Ureter (tissue), 1 donor: ENCODE measurements at regions not wholly inside any gene's neighbourhood (a gene's known extent, or its start where the extent isn't known, plus 50 kb on each side); places are given as distances from the start of the nearest gene placed in this dataset.

Source experiments
- DNase-seq: peaks from one replicate; pipeline ENCODE4 v3.0.0-alpha.2; 2020; ENCODE audit warnings: low spot score
- donor health status: DM: yes; HTN: yes; CAD: no.

DNA sequence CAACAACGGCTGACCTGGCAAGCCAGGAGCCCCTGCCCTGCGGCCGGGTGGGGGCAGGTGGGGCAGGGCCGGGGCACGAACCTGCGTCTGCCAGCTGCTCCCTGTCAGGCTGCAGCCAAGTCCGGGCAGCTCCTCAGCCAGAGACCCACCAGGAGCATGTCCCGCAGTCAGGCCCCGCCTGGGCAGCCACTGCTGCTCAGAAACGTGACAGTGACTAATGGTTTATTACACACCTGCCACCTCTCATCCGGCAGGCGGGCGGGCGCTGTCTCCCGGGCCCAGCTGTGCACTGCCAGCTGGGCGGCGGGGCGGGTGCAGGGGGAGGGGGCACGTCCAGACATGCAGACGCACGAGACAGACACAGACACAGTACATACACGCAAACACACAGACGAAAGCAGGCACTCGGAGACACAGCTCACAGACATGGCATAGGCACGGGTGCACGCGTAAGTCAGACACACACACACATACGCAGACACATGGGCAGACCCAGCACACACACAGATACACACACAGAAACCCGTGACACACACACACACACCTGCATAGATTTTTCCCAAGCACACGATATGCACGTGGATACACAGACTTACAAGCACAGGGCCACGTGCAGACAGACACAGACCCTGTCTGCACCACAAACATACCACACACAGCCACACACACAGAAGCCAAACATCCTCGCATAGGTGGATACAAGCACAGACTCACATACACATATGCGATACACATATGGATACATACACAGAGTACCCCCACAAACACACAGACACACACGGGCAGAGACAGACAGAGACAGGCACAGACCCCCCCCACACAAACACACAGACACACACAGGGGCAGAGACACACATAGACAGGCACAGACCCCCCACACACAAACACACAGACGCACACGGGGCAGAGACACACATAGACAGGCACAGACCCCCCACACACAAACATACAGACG is 248.3 kb upstream of the CIBAR2 start:
- DNase-seq, result peak; percentile 77

DNA sequence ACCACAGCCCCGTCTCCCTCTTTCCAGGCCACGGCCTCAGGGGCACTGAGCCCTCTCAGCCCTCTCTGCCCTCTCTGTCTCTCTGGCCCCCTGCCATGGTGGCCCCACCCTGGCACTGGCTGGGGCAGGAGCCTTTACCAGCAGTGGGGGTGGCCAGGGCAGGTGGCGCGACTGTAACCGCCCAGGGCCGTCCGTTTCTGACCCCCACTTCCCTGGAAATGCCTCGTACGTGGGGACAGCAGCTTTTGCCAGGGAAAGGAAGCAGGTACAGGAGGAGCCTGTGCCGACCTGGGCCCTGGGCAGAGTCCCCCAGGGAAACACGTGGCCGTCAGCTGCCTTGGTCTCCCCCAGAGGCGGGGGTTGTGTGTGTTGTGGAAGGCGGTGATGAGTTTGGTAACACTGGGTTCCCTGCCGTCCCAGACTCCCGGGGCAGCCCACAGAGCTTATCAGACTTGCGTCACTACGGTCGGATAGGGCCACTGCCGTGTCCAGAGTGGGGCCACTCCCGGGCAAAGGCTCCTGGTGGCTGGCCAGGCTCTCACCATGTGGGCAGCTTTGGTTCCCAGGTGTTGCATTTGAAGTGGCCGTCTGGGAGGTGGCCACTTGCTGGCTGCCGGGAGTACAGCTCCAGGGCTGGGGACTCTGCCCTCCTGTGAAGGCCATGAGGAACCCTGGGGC is 249.3 kb upstream of the CIBAR2 start:
- no peak for DNase-seq

DNA sequence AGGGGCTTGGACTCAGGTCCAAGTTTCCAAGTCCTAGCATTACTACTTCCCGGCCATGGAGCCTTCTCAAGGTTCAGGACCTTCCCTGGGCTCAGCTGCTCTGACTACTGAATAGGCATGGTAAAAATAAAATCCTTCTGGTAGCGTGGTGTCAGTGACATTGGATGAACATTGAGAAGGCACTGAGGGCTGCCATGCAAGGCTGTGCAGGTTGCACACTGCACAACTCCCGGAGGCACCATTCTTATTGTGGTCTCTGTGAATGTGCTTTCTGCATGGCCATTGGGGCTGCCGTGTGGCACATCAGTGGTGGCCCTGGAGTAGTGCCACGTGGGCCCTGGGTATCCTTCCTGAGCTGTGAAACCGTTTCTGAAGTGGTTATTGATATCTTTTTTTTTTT is 250.2 kb upstream of the CIBAR2 start:
- no peak for DNase-seq

DNA sequence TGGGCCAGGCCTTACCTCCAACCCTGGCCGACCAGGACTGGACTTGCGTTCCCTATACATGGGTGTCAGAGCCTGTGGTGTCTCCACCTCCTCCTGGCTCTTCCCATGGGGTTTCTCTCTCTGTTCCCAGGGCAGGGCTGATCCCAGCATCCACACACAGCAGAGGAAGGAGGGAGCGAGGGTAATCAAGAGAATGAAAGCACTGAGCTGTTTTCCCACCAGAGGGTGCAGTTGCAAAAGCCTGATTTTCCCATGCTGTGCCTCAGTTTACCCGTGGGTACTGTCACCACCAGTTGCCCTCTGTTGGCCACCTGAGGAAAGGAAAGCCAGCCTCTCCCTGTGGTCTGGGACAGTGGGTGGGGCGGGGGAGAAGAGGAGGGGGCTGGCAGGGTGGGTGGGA is 249.7 kb upstream of the GSE1 start:
- no peak for DNase-seq

DNA sequence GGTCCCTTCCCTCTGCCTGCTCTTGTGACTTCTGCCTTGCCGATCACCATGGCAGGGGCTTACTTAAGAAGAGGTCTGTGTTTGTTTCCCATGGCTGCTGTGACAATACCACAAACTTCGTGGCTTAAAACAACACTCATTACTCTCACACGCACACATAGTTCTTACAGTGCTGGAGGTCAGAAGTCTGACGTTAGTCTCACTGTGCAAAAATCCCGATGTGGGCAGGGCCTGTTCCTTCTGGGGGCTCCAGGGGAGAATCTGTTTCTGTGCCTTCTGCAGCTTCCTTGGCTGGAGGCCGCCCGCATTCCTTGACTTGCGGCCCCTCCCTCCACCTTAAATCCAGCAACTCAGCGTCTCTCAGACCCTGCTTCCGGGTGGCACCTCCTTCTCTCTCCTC is 249.2 kb upstream of the GSE1 start:
- DNase-seq, result no peak

DNA sequence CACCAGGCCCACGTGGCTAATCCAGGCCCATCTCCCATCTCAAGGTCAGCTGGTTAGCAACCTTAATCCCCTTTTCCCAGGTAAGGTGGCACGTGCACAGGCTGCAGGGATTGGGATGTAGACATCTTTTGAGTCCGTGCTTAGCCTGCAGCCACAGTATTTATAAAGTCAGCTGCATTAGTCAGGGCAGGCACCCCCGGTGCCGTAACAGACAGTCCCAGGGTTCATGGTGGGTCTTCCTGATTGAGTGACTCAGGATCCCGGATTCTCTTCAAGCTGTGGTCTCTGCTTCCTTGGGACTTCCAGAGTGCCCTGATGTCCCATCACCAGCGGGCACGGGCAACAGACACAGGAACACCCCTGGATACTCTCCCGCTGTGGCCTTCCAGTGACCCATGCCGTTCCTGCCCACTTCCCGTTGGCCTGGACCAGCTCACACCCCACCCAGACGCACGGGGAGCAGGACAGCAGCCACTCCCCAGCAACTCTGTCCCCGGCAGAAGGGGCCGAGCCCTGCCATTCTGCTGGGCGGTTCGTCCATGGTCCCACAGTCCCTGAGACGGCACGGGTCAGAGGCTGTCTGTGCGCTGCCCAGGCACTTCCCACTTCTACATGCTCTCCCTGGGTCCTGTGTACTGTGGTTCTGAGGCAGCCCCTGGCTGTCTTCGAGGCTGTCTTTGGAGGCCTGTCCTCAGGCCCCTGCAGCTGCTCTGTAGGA is 248.6 kb upstream of the GSE1 start:
- no peak for DNase-seq

DNA sequence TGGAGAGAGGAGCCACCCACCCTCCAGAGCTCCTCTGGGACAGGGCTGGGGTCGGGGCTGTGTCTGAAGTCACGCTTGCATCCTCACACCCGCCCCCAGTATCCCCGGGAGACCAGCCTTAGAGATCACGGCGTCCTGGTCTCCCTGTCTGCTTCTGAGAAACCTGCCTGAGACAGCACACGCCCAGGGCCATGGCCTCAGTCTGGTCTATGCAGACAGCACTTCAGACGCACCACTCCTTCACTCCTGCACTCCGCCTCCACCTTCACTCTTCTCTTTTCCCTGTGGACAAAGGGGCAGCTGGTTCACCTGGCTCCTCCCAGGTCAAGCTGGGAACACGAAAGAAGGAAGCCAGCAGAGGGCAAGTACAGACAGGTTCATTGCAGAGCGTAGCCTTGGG is 248.0 kb upstream of the GSE1 start:
- no peak for DNase-seq

DNA sequence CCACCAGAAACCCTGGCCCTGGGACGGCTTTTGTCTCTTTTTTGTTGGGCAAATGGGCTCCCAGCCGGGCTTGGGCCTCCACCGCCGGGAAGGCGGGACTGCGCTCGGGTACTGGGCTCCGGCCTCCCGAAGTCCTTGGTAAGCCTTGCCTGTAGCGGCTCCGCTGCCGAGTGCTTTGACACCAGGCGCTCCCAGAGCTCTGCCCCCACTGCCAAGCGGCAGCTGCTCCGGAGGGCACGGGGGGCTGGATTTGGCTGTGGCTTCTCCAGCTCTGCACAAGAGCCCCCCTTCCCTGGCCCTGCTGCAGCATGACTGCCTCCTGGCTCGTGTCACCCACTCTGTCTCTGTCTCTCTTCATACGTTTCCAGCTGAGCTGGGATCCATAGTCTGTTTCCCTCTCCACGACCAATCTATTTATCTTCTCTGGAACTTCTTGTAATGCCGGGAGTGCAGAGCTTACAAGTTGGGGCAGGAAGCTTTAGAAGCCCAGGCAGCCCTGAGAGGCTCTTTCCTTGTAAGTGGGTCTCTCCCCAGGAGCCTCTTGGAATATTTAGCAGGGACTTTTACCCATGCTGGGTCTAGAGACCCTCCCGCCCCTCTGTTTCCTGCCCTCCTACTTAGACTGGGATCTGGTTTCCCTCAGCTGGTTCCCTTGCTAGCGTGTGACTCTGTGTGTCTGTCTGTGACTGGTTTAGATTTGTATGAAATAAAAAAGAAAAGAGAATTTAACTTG is 246.9 kb upstream of the GSE1 start:
- no peak for DNase-seq

DNA sequence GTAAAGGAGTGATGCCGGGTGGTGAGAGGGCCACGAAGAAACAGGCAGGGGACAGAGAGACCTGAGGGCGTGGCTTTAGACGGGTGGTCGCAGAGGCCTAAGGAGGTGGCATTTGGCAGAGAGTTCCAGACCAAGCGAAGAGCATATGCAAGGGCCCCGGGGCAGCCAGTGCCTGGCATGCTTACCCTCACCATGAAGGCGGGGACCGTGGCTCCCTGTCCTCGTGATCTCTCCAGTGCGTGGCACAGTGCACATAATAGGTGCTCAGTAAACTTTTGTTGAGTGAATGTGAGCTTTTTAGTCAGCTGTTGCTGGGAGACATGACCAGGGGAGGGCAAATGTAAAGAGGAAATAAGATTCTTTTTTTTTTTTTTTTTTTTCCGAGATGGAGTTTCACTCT is 245.6 kb upstream of the GSE1 start:
- DNase-seq, result no peak

DNA sequence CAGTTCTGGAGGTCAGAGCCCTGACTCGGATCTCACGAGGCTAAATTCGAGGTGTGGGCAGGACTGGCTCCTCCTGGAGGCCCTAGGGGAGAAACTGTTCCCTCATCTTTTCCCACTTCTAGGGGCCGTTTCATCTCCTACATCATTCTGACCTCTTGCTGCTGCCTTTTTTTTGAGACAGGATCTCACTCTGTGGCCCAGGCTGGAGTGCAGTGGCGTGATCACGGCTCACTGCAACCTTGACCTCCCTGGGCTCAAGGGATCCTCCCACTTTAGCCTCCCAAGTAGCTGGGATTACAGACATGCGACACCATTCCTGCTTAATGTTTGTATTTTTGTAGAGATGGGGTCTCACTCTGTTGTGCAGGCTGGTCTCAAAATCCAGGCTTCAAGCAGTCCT is 244.1 kb upstream of the GSE1 start:
- no peak for DNase-seq

DNA sequence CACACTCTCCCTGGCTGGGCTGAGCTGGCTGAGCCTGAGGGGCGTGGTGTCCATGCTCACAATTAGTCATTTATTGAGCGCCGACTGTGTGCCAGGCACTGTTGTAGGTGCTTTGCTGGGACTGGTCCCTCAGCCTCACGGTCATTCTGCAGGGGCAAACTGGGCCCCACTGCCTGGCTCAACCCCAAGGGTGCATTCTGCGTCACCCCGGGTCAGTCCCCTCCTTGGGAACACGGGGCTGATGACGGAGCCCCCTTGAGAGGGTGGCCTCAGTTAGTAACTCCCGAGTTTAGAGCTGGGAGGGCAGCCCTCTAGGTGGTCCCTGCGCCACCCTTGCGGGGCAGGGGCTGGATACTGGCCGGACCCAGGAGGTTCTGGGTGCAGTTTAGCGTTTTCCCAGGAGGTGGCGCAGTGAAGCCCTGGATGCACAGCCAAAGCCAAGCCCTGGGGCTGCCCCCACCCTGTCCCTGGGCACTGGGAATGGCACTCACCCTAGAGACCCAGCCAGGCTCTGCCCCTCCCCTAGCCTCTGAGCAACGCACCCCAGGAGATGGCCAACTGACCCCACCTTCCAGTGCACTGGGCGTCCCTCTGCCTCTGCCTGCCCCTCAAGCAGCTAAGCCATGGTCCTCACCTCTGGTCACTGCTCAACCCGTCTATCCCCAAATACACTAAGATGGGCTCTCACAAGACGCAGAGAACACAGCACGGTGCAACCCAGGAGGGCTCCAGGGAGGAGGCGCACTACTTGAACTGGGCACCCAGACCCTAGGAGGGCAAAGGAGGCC is 243.2 kb upstream of the GSE1 start:
- no peak for DNase-seq

DNA sequence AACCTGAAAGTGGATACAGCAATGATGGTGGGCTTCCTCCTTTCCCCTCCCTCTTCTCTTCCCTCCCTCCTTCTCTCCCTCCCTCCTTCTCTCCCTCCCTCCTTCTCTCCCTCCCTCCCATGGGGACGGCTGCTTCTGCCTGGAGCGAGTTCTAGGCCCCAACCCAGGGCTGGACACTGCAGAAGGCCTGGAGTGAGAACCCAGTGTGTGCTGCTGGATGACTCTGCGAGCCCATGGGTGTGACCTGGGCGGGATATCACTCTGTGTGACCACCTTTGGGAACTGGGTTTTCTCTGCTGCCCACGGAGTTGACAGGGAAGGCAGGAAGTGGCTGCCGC is 242.6 kb upstream of the GSE1 start:
- DNase-seq, result no peak

DNA sequence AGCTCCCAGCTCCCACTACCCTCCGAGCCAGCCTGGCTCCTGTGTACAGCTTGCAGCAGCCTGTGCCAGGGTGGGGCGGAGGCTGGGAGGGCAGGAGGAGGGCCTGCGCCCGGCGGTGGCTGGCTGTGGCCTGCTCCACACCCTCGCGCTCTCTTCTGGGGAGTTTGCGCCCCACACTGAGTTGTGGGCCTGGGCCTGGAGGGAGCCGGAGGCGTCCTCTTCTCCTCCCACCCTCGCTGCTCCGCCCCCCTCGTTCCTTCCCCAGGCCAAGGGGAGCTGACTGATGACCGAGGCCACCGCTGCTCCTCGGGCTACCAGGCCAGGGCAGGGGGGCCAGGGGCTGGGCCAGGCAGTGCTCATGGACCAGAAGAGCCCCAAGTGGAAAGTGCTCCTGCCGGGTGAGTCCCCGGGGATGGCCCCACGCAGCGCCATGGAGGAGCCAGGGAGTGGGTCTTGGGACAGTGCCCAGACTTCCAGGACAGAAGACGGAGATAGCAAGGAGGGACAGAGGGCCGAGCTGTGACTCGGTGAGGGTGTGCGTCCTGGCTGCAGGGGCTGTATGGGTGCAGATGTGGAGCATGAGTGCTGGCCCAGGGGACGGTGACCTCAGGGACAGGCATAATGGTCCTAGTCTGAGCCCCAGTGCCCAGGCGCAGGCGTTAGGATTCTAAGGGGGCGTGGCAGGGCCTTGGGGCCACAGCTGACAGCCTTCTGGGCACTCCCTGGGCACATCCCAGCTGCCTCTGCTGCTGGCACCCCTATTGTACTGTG is 242.1 kb upstream of the GSE1 start:
- DNase-seq, result peak; percentile 84

DNA sequence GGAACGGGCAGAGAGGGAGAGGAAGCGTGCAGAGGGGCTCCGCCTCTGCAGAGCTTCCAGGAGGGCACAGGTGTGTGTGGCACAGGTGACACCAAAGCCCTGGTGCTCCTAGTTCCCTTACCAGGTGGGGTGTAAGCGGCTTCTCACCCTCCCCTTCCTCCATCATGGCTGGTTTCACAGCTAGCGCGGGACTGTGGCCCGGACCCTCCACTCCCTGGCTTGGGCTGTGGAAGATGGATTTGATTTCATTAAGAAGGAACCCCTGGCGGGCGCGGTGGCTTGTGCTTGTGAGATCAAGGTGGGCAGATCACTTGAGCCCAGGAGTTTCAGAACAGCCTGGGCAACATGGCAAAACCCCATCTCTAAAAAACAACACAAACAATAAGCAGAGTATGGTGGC is 241.2 kb upstream of the GSE1 start:
- DNase-seq, result no peak

DNA sequence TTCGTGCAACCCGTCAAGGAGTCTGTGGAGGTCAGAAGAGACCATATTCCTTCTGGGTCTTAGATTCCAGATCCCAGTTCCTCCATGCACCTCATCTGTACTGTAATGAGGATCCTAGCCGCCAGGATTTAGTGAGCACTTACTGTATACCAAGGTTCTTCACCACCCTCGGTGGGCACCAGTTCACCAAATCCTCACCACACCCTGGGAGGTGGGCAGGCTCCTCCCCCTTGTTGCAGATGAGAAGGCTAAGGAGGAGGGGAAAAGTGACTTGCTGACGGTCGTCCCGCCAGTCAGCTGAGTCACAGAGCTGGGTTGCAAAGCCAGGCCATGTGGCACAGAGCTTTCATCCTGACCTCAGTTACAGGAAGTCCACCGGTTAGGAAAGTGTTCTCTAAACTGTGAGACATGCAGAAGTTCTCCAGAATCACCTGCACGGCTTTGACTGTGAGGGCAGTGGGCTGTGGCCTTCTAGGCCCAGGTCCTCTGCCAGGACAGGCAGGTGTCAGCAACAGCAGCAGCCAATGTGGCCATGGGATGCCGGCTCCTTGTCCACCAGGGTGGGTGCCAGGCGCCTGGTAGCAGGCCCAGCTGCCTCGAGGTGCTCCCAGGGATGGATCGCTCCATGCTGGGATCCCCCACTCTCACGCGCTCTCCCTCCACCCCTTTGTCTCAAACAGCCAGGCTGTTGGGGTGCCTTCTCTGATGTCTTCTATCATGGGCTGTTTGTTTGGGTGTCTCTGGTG is 240.3 kb upstream of the GSE1 start:
- no peak for DNase-seq

DNA sequence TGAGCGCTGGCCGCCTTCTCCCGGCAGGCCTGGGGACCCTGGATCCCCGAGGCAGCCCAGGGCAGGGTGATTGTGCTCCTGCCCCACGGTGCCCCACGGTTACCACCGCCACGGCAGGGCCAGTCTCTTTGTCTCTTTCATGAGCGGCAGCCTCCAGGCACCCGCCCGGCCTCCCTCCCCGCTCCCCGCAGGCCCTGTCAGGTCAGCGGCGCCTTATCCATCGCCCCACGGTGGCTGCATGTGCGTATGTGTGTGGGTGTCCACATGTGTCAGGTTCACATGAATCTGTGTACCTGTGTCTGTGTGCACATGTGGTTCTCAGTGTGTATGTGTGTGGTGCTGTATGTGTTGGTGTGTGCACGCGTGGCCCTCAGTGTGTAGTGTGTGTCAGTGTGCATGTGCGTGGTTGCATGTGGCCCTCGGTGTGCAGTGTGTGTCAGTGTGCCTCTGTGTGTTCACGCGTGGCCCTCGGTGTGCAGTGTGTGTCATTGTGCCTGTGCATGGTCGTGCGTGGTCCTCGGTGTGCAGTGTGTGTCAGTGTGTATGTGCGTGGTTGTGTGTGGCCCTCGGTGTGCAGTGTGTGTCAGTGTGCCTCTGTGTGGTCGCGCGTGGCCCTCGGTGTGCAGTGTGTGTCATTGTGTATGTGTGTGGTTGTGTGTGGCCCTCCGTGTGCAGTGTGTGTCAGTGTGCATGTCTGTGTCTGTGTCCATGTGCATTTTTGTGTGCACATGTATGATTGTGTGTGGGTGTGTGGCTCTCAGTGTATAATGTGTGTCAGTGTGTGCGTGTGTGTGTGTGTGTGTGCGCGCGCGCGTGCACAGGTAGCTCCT is 239.2 kb upstream of the GSE1 start:
- DNase-seq, result no peak

DNA sequence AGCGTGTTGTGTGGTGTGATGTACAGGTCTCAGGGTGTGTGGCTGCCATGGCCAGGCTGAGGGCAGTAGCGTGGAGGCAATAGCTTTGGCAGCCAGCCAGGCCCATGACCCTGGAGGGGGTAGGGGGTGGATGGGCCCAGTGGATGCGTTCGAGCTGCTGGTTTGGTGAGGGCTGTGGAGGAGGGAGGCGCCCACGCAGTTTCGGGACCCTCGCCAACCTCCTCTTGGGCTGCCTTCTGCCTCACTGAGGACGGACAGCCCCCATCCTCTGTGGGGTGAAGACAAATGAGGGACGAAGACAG is 238.6 kb upstream of the GSE1 start:
- DNase-seq, result no peak

DNA sequence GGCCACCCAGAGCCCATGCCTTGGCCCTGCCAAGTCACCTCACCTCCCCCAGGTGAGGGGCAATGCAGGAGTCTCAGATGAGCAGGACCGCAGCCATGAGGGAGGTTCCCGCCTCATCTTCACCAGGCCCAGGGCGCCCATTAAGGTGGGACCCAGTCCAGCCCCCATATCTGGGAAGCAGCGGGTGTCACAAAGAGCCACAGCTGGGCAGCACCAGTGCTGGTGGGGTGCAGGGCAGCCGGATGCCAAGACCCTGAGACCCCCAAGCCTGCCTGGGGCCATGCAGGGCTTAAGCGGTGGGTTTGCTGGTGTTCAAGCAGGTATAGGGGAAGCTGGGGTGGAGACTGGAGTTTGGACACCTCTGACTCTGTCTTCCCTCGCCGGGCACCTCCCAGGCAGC is 237.8 kb upstream of the GSE1 start:
- DNase-seq, result no peak
